Esophagus muscularis mucosa (tissue), 4 donors: ENCODE measurements at regions not wholly inside any gene's neighbourhood (a gene's known extent, or its start where the extent isn't known, plus 50 kb on each side); places are given as distances from the start of the nearest gene placed in this dataset.

Source experiments
- EP300 ChIP-seq: sonication (generic); formaldehyde crosslinking; IDR thresholded peaks from one replicate; pipeline ENCODE4 v1.6.1; 2017; ENCODE audit warnings: antibody characterized with exemption
- POLR2A ChIP-seq: fragments of 450-650 bp; IDR thresholded peaks from one replicate; pipeline ENCODE4 v1.6.1; 2017; ENCODE audit warnings: antibody characterized with exemption, moderate library complexity, mild to moderate bottlenecking, low read depth
- POLR2AphosphoS5 ChIP-seq, 2 donors: sonication (generic); formaldehyde crosslinking; IDR thresholded peaks; one replicate each; pipeline ENCODE4 v1.6.1; 2017; ENCODE audit warnings: antibody characterized with exemption in 2 of 2
- TF ChIP-seq, protein P1 (sequence below), 3 experiments: fragments of 200-600 bp in 2 of 3; fragments of 450-650 bp in 1 of 3; sonication (generic) in 2 of 3; IDR thresholded peaks; one replicate each; pipeline ENCODE4 v1.5.1; 2017 to 2019; ENCODE audit warnings: antibody characterized with exemption in 3 of 3, mild to moderate bottlenecking in 2 of 3, moderate library complexity in 1 of 3

DNA sequence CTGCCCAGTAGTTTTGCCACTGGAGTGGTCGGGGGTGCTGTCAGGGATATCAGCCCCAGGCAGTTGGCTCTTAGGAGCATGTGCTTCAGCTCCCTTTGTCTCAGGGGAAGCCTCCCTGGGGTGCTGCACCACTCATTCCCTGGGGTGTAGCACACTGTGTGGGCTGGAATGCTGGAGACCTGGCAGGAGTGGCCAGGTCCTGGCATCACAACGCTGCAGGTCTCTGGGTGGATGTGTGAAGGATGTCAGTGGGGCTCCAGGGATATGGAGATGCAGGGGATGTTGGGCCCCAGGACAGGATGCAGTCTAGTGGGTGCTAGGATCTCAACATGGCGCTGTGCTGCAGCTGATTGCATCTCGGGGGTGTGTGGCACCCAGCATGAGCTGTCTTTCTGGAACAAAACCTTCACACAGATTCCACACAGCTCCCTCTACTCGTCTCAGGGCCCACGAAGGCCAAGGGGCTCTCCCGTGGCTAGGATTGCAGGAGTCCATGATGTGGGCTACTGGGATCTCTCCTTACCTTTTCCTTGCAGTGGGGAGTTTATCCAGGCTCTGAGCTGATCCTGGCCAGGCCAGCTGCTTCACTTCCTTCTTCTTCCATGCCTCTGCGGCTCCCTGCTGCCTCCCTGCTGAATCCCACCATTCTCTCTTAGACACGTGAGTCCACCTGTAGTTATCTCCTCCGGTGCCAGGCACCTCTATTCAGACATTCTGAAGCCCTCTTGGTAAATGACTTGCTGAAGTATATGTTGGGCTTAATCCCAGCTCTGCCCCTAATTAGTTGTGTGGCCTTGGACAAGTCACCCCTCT, 295.1 kb downstream of the RPS24 start:
- TF ChIP-seq, protein P1, sequence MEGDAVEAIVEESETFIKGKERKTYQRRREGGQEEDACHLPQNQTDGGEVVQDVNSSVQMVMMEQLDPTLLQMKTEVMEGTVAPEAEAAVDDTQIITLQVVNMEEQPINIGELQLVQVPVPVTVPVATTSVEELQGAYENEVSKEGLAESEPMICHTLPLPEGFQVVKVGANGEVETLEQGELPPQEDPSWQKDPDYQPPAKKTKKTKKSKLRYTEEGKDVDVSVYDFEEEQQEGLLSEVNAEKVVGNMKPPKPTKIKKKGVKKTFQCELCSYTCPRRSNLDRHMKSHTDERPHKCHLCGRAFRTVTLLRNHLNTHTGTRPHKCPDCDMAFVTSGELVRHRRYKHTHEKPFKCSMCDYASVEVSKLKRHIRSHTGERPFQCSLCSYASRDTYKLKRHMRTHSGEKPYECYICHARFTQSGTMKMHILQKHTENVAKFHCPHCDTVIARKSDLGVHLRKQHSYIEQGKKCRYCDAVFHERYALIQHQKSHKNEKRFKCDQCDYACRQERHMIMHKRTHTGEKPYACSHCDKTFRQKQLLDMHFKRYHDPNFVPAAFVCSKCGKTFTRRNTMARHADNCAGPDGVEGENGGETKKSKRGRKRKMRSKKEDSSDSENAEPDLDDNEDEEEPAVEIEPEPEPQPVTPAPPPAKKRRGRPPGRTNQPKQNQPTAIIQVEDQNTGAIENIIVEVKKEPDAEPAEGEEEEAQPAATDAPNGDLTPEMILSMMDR (IDR thresholded peaks at IDR 0.05) = no peak
- TF ChIP-seq POLR2A (no peak), EP300 (no peak), POLR2AphosphoS5 (IDR thresholded peaks at IDR 0.05) (no peak)
